Neural cell (in vitro differentiated cells): ENCODE measurements at regions not wholly inside any gene's neighbourhood (a gene's known extent, or its start where the extent isn't known, plus 50 kb on each side); places are given as distances from the start of the nearest gene placed in this dataset.

ENCODE experiments used
- CTCF ChIP-seq: fragments of 450-650 bp; IDR thresholded peaks from 2 replicates; pipeline ENCODE4 v1.5.1; 2014; ENCODE audit warnings: antibody characterized with exemption, mild to moderate bottlenecking, moderate library complexity; ENCODE audit not compliant: poor library complexity, severe bottlenecking
- EP300 ChIP-seq: fragments of 450-650 bp; conservative IDR thresholded peaks from 2 replicates; pipeline ENCODE4 v1.6.1; 2014; ENCODE audit warnings: antibody characterized with exemption, mild to moderate bottlenecking, moderate library complexity; ENCODE audit not compliant: poor library complexity, severe bottlenecking
- EZH2 ChIP-seq: fragments of 200-600, 300-800 bp; shearing (Covaris generic), sonication (generic); IDR thresholded peaks from 2 replicates; pipeline ENCODE4 v1.6.1; 2014; ENCODE audit warnings: antibody characterized with exemption, low read length, borderline replicate concordance, mild to moderate bottlenecking; ENCODE audit not compliant: insufficient read depth, poor library complexity, severe bottlenecking
- POLR2AphosphoS5 ChIP-seq: IDR thresholded peaks from 2 replicates; pipeline ENCODE4 v1.6.1; 2012
- RAD21 ChIP-seq: fragments of 450-650 bp; conservative IDR thresholded peaks from 2 replicates; pipeline ENCODE4 v1.6.1; 2014; ENCODE audit warnings: antibody characterized with exemption, mild to moderate bottlenecking, moderate library complexity
- REST ChIP-seq: IDR thresholded peaks from 2 replicates; pipeline ENCODE4 v1.6.1; 2012; ENCODE audit warnings: borderline replicate concordance
- SMC3 ChIP-seq: fragments of 450-650 bp; conservative IDR thresholded peaks from 2 replicates; pipeline ENCODE4 v1.6.1; 2014; ENCODE audit warnings: antibody characterized with exemption, mild to moderate bottlenecking, moderate library complexity; ENCODE audit not compliant: poor library complexity
- TAF1 ChIP-seq: IDR thresholded peaks from 2 replicates; pipeline ENCODE4 v1.6.1; 2012; ENCODE audit warnings: low read depth

GRCh38 chr17:77375108-77375916 lies 234.5 kb downstream of the SEC14L1 start:
- no peak for TF ChIP-seq EP300
- no peak for TF ChIP-seq CTCF
- TF ChIP-seq EZH2 = no peak
- no peak for TF ChIP-seq RAD21
- no peak for TF ChIP-seq POLR2AphosphoS5
- TF ChIP-seq SMC3 = no peak
- no peak for TF ChIP-seq REST
- TF ChIP-seq TAF1 = no peak
